ENCODE measurements at regions not wholly inside any gene's neighbourhood (a gene's known extent, or its start where the extent isn't known, plus 50 kb on each side); places are given as distances from the start of the nearest gene placed in this dataset.
"Not testable (repeated sequence)": the region's sequence is repeated elsewhere in the genome, so short reads cannot be mapped to it uniquely, and the experiment has no call there.

DNA sequence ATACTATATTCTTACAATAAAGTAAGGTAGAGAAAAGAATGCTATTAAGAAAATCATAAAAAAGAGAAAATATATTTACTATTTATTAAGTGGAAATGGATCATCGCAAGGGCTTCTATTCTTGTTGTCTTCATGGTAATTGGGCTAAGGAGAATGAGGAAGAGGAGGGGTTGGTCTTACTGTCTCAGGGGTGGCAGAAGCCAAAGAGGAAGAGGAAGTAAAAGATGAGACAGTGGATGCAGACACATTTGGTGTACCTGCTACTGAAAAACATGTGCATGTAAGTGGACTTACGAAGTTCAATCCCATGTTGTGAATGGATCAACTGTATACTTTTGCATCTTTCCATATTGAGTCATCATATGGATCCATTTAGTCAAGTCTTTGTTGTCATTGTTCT lies 1502.1 kb upstream of the ADGRL3 start:
- ATAC-seq (replicated peaks), result no peak
- Mint-ChIP-seq H3K36me3 (ENCODE audit: insufficient read depth) (no peaks in the 10 kb centered on the region), H3K4me1 (ENCODE audit: low read depth in 2 of 2) (no peaks in the 10 kb centered on the region), H3K27me3 (no peaks in the 10 kb centered on the region), H3K9me3 (peaks cover 8% of the 10 kb centered on the region in 2 donors), H3K27ac (no peak overlapping the region), H3K4me3 (no peak overlapping the region)
- DNase-seq, result no peak

DNA sequence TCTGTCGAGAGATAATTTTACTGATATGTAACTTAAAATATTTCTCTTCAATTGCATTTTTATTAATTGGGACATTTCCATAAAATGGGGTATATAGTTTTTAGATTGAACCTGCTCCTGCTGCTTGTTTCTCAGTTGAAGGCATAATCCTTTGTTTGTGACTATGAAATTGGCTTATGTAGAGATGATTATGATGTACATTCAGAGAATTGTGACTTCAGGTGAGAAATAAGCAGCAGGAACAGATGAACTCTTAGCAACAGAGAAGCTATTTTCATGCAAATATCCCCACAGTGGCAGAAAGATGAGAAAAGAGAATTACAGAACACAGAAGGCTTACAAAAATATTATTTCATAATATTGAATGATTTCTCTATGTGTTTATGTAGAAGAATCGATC lies 1499.5 kb upstream of the ADGRL3 start:
- H3K9me3 Mint-ChIP-seq, result peaks cover 12 to 14% of the 10 kb centered on the region in 2 donors
- no peak overlapping the region for H3K27ac Mint-ChIP-seq
- no peak for DNase-seq
- ATAC-seq (replicated peaks), result no peak
- no peaks in the 10 kb centered on the region for H3K36me3 Mint-ChIP-seq (ENCODE audit: insufficient read depth)
- no peaks in the 10 kb centered on the region for H3K4me1 Mint-ChIP-seq (ENCODE audit: low read depth in 2 of 2)
- H3K4me3 Mint-ChIP-seq, result no peak overlapping the region
- no peaks in the 10 kb centered on the region for H3K27me3 Mint-ChIP-seq

DNA sequence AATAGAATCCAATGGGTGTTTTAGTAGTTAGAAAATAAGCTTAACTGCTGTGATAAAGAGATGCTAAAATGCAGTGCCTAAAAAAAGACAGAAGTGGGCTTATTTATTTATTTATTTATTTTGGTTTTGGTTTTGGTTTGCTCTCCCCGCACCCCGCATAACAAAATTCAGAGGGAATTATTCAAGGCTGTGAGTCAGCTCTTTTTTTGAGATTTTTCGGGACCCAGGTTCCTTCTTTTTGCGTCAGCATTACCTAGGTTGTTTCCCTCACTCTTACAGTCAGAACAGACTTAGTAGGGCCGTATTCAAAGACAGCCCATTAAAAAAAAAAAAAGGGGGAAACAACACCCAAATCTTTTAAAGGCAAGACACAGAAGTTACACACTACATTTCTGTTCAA lies 1495.5 kb upstream of the ADGRL3 start:
- Mint-ChIP-seq H3K9me3 (peaks cover 16 to 22% of the 10 kb centered on the region in 2 donors), H3K27ac (no peak overlapping the region), H3K4me3 (no peak overlapping the region), H3K36me3 (ENCODE audit: insufficient read depth) (no peaks in the 10 kb centered on the region), H3K4me1 (ENCODE audit: low read depth in 2 of 2) (no peaks in the 10 kb centered on the region), H3K27me3 (no peaks in the 10 kb centered on the region)
- DNase-seq (no peak), ATAC-seq (replicated peaks) (no peak)

DNA sequence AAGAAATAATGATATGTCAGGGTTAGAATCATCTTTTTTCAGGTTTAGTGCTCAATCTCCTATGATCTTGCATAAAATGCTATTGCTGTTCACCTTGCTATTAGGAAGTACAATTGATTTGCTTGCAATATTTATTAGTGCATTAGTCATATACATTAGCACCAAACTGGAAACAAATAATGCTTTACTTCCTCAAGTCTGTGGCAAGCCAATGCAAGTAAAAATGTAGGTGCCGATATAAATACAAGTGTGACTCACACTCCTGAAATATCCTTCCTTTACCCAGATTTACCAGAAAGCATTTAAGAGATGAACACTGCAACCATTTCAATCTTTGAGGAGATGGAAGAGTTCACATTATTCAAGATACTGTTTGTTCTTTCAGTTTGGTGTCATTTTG lies 1487.7 kb upstream of the ADGRL3 start:
- no peaks in the 10 kb centered on the region for H3K27me3 Mint-ChIP-seq
- DNase-seq, result no peak
- H3K9me3 Mint-ChIP-seq, result peaks cover 10 to 20% of the 10 kb centered on the region in 2 donors
- no peak for ATAC-seq (replicated peaks)
- H3K27ac Mint-ChIP-seq, result no peak overlapping the region
- no peak overlapping the region for H3K4me3 Mint-ChIP-seq
- no peaks in the 10 kb centered on the region for H3K36me3 Mint-ChIP-seq (ENCODE audit: insufficient read depth)
- H3K4me1 Mint-ChIP-seq (ENCODE audit: low read depth in 2 of 2), result no peaks in the 10 kb centered on the region

DNA sequence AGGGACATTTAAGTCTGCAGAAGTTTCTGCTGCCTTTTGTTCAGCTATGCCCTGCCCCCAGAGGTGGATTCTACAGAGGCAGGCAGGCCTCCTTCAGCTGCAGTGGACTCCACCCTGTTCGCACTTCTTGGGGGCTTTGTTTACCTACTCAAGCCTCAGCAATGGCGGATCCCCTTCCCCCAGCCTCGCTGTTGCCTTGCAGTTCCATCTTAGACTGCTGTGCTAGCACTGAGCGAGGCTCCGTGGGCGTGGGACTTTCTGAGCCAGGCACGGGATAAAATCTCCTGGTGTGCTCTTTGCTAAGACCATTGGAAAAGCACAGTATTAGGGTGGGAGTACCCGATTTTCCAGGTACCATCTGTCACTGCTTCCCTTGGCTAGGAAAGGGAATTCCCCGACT lies 1475.8 kb upstream of the ADGRL3 start:
- H3K27ac Mint-ChIP-seq; DNase-seq; H3K4me1 Mint-ChIP-seq (ENCODE audit: low read depth in 2 of 2); H3K27me3 Mint-ChIP-seq; H3K4me3 Mint-ChIP-seq; ATAC-seq (replicated peaks); H3K36me3 Mint-ChIP-seq (ENCODE audit: insufficient read depth): not testable (repeated sequence)
- H3K9me3 Mint-ChIP-seq, result peaks cover 12 to 13% of the 10 kb centered on the region in 2 donors

DNA sequence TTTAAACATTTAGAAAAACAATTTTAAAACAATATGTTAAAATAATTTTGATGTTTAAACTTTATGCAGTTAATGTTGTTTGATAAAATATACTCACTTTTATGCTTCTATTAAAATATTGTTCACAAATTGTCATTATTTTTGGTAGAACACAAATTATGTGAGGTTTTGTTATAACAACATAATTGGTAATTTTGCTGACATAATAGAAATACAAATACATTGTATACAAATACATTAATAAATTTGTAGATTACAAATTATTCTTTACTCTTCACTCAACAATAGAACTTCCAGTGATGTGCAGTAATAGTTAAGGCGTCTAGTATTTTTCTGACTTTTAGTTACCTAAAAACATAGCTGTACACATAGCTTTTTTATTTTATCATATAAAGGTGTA lies 1472.4 kb upstream of the ADGRL3 start:
- no peaks in the 10 kb centered on the region for H3K36me3 Mint-ChIP-seq (ENCODE audit: insufficient read depth)
- peaks cover 15 to 17% of the 10 kb centered on the region in 2 donors for H3K9me3 Mint-ChIP-seq
- no peak overlapping the region for H3K27ac Mint-ChIP-seq
- H3K4me3 Mint-ChIP-seq, result no peak overlapping the region
- ATAC-seq (replicated peaks) (no peak), DNase-seq (no peak)
- H3K27me3 Mint-ChIP-seq, result no peaks in the 10 kb centered on the region
- no peaks in the 10 kb centered on the region for H3K4me1 Mint-ChIP-seq (ENCODE audit: low read depth in 2 of 2)

DNA sequence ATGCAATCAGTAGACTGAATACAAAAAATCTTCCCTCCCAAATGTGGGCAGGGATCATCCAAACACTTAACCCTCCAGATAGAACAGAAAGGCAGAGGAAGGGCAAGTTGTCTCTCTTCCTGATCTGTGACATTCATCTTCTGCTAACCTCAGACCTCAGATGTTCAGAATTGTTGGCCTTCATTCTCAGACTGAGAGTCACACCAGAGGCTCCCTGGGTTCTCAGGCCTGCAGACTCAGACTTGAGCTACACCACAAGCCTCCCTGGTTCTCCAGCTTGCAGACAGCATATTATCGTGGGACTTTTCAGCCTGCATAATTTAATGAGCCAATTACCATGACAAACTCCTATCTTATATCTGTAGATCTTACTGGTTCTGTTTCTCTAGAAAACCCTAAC lies 1471.6 kb upstream of the ADGRL3 start:
- H3K36me3 Mint-ChIP-seq (ENCODE audit: insufficient read depth), result no peaks in the 10 kb centered on the region
- ATAC-seq (replicated peaks) (no peak), DNase-seq (no peak)
- H3K27ac Mint-ChIP-seq, result no peak overlapping the region
- H3K27me3 Mint-ChIP-seq, result no peaks in the 10 kb centered on the region
- H3K9me3 Mint-ChIP-seq, result peaks cover 13 to 17% of the 10 kb centered on the region in 2 donors
- H3K4me1 Mint-ChIP-seq (ENCODE audit: low read depth in 2 of 2), result no peaks in the 10 kb centered on the region
- no peak overlapping the region for H3K4me3 Mint-ChIP-seq

DNA sequence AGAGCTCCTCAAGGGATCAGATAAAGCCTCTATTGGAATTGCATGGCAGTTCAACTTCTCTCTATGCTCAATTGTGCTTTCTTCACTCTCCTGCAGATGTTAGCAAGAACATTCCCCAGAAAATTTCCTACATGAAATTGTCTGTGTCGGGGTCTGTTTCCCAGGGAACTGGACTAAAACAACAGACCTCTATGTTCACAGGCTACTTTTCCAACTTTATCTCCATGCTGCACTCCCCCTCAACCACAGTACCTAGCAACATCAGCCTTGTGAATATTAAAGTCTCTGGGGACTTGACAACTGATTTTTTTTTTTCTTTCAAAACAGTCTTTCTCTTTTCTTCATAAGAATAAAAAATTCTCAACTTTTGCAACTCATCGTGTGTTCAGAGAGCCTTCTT lies 1470.8 kb upstream of the ADGRL3 start:
- Mint-ChIP-seq H3K4me3 (no peak overlapping the region), H3K9me3 (peaks cover 12 to 17% of the 10 kb centered on the region in 2 donors), H3K27ac (no peak overlapping the region), H3K4me1 (ENCODE audit: low read depth in 2 of 2) (no peaks in the 10 kb centered on the region), H3K27me3 (no peaks in the 10 kb centered on the region), H3K36me3 (ENCODE audit: insufficient read depth) (no peaks in the 10 kb centered on the region)
- no peak for DNase-seq
- ATAC-seq (replicated peaks), result no peak

DNA sequence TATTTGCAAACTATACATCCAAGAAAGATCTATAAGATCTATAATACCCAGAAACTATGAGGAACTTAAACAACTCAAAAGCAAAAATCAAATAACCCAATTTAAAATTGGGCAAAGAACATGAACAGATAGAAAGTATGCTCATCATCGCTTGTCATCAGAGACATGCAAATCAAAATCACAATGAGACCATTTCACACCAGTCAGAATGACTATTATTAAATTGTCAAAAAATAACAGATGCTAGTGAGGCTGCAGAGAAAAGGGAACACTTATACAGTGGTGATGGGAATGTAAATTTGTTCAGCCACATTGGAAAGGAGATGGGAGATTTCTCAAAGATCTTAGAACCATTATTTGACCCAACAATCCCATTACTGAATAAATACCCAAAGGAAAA lies 1451.7 kb upstream of the ADGRL3 start:
- Mint-ChIP-seq H3K27me3 (no peaks in the 10 kb centered on the region), H3K4me3 (no peak overlapping the region), H3K4me1 (ENCODE audit: low read depth in 2 of 2) (no peaks in the 10 kb centered on the region), H3K9me3 (peaks cover 4 to 6% of the 10 kb centered on the region in 2 donors), H3K27ac (no peak overlapping the region), H3K36me3 (ENCODE audit: insufficient read depth) (no peaks in the 10 kb centered on the region)
- ATAC-seq (replicated peaks) (no peak), DNase-seq (no peak)

DNA sequence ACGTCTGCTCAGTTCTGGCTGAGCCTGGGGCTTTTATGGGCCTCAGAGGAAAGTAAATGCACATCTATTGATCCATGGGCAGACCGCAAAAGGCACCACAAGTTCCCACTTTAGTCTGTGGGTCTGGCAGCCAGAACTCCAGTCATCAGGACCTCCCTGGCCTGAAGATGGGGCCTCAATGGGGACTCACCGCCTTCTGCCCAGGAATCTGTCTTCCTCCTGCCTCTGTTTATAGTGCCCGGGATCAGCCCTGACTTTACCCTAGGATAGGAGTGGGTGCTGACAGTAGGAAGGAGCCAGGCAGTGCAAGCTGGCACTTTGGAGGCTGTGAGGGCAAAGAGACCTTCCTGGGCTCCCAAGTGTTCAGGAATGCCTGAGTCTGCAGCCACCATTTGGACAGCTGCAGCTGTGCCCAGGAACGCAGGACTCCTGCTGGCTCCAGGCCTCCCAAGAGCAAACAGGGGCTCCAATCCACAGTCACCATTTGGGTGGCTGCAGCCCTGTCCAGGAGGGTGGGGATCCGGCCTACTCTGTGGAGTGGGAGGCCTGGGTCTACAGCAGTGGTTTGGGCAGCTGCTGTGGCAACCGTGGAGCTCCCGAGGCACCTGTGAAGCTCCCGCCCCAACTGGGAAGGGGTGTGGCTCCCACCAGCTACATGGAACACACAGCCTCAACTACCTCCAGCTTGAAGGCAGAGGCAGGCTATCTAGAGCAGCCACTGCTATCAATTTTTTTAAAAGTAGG lies 1440.9 kb upstream of the ADGRL3 start:
- no peak for ATAC-seq (replicated peaks)
- no peak for DNase-seq
- Mint-ChIP-seq H3K4me3 (no peak overlapping the region), H3K9me3 (peaks cover 12 to 27% of the 10 kb centered on the region in 2 donors), H3K27me3 (no peaks in the 10 kb centered on the region), H3K36me3 (ENCODE audit: insufficient read depth) (no peaks in the 10 kb centered on the region), H3K27ac (no peak overlapping the region), H3K4me1 (ENCODE audit: low read depth in 2 of 2) (no peaks in the 10 kb centered on the region)

DNA sequence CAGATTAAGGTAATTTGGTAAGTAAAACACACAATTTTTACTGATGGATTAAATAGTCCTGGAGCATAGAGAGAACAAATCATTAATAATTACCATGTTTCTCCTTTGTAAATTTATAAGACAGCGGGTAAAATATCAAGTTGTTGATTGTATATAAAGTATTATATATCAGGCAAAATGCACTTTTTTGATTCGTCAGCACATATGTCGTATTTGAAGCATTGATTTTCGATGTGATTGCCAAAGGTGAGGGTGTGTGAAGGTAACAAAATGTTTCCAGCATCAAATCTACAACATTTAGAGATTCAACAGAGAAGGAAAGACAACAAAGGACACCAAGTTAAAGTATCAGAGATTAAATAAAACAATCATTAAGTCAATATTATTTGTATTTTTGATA lies 1437.8 kb upstream of the ADGRL3 start:
- Mint-ChIP-seq H3K9me3 (peaks cover 6 to 20% of the 10 kb centered on the region in 2 donors), H3K27ac (no peak overlapping the region), H3K4me1 (ENCODE audit: low read depth in 2 of 2) (no peaks in the 10 kb centered on the region), H3K27me3 (no peaks in the 10 kb centered on the region), H3K36me3 (ENCODE audit: insufficient read depth) (no peaks in the 10 kb centered on the region), H3K4me3 (no peak overlapping the region)
- DNase-seq (no peak), ATAC-seq (replicated peaks) (no peak)

DNA sequence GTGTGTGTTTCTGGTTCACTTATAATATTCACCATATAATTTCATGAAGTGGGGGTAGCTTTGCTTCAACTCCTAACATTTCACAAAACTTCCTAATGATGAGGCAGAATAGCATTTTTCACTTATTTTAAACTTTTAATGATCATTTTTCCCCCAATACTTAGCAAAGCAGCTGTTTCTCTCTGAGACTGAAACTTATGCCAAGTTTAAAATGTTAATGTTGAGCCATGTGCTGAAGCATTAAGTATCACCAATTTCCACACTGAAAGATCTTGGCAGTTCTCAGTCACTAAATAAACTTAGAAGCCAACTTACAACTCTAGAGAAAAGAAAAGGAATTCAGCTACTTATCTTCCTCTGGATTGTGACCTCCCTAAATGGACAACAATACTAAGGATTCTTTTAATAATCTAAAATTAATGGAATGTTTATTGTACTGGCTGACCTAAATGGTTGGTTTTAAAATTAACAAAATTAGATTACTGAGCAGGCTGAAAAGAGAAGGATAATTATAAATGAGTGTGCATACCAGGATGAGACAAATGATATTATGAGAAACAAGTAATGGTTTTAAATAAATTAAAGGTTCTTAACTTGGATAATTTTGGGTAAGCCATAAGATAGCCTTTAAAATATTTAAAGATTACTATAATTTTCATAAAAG lies 1429.4 kb upstream of the ADGRL3 start:
- Mint-ChIP-seq H3K4me1 (ENCODE audit: low read depth in 2 of 2) (no peaks in the 10 kb centered on the region), H3K27ac (no peak overlapping the region), H3K9me3 (peaks cover 0 to 7% of the 10 kb centered on the region in 2 donors), H3K36me3 (ENCODE audit: insufficient read depth) (no peaks in the 10 kb centered on the region), H3K27me3 (no peaks in the 10 kb centered on the region), H3K4me3 (no peak overlapping the region)
- ATAC-seq (replicated peaks) (no peak), DNase-seq (no peak)

DNA sequence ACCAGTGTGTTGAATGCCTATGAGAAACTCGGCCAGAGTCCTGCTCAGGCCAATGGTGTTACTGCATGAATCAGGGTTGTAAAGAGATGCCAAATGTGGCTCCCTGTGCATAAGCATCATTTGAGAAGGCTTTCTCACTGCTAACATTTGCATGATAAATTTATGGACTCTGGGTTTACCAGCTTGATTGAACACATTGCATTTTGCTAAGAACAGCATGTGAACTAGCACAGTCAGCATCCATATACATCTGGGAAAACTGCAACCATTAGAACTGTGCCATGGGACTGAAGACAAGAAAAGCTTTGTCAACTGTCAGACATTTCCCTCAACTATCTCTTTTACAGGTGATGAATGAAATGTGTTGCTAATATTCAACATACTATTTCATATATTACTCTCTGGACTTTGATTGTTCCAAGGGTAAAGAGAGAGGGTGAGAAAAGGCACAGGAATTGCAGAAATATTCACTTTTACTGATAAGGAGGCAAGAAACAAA lies 1427.4 kb upstream of the ADGRL3 start:
- Mint-ChIP-seq H3K4me3 (no peak overlapping the region), H3K27ac (no peak overlapping the region), H3K27me3 (no peaks in the 10 kb centered on the region), H3K9me3 (peaks cover 0 to 7% of the 10 kb centered on the region in 2 donors), H3K4me1 (ENCODE audit: low read depth in 2 of 2) (no peaks in the 10 kb centered on the region), H3K36me3 (ENCODE audit: insufficient read depth) (no peaks in the 10 kb centered on the region)
- no peak for ATAC-seq (replicated peaks)
- DNase-seq, result no peak

DNA sequence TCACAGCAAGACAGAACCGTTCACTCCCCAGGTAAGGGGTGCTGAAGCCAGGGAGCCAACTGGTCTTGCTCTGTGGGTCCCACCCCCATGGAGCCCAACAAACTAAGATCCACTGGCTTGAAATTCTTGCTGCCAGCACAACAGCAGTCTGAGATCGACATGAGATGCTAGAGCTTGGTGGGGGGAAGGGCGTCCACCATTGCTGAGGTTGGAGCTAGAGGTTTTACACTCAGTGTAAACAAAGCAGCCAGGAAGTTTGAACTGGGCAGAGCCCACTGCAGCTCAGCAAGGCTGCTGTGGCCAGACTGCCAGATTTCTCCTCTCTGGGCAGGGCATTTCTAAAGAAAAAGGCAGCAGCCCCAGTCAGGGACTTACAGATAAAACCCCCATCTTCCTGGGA lies 1419.9 kb upstream of the ADGRL3 start:
- not testable (repeated sequence) for H3K4me1 Mint-ChIP-seq (ENCODE audit: low read depth in 2 of 2); H3K27me3 Mint-ChIP-seq; DNase-seq; H3K4me3 Mint-ChIP-seq; H3K27ac Mint-ChIP-seq; ATAC-seq (replicated peaks); H3K36me3 Mint-ChIP-seq (ENCODE audit: insufficient read depth)
- peaks cover 21 to 31% of the 10 kb centered on the region in 2 donors for H3K9me3 Mint-ChIP-seq
